HepG2 (cell line): ENCODE measurements at regions not wholly inside any gene's neighbourhood (a gene's known extent, or its start where the extent isn't known, plus 50 kb on each side); places are given as distances from the start of the nearest gene placed in this dataset.

ENCODE experiments used
- EP300 ChIP-seq, 3 experiments: sonication (generic) in 1 of 3; formaldehyde crosslinking in 1 of 3; IDR thresholded peaks; 2 replicates each; pipeline versions ENCODE4 v1.5.1 to v1.6.1; 2011 to 2020; ENCODE audit warnings: low read depth in 2 of 3, low read length in 2 of 3, borderline replicate concordance in 1 of 3, improper control_type of control experiment in 1 of 3, mild to moderate bottlenecking in 1 of 3, missing genetic modification reagents in 1 of 3, moderate library complexity in 1 of 3
- JUNB ChIP-seq: sonication (generic); formaldehyde crosslinking; IDR thresholded peaks from 2 replicates; pipeline ENCODE4 v1.8.0; 2022; ENCODE audit warnings: missing genetic modification reagents, mild to moderate bottlenecking, borderline replicate concordance
- NFIC ChIP-seq: IDR thresholded peaks from 2 replicates; pipeline ENCODE4 v1.6.1; 2012; ENCODE audit warnings: mild to moderate bottlenecking, low read length, inconsistent platforms
- NFYB ChIP-seq: sonication (generic); formaldehyde crosslinking; IDR thresholded peaks from 2 replicates; pipeline ENCODE4 v1.4.0; 2020; ENCODE audit warnings: missing genetic modification reagents
- TF ChIP-seq, protein P1 (sequence below): sonication (generic); formaldehyde crosslinking; IDR thresholded peaks from 2 replicates; pipeline ENCODE4 v1.5.0; 2020; ENCODE audit warnings: mild to moderate bottlenecking, missing genetic modification reagents, moderate library complexity

DNA sequence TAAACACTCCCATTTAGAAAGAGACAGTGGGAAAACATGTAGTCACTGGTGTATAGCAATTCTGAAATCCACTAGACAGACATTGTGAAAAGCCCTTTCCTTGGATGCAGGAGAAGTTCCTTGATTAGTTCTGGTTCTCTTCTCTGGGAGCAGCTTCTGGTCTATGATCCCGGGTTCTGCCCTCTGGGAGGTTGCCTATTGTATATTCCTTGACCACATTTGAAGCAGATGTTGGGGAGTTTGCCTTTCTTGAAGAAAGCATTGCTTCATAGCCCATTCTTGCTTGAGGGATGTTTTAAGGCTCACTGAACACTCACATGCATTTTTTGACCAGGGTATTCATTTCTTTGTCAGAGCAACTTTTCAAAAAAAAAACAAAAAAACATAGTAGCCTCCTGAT is 211.9 kb downstream of the NDFIP2 start:
- TF ChIP-seq NFYB (CRISPR knock-in tag) (no peak), JUNB (CRISPR knock-in tag) (no peak), NFIC (no peak), EP300 (IDR thresholded peaks at IDR 0.05; ENCODE audit: low read depth in 2 of 2, low read length in 2 of 2) (no peak), EP300 (CRISPR knock-in tag; IDR thresholded peaks at IDR 0.05; ENCODE audit: borderline replicate concordance) (no peak)
- TF ChIP-seq, protein P1, sequence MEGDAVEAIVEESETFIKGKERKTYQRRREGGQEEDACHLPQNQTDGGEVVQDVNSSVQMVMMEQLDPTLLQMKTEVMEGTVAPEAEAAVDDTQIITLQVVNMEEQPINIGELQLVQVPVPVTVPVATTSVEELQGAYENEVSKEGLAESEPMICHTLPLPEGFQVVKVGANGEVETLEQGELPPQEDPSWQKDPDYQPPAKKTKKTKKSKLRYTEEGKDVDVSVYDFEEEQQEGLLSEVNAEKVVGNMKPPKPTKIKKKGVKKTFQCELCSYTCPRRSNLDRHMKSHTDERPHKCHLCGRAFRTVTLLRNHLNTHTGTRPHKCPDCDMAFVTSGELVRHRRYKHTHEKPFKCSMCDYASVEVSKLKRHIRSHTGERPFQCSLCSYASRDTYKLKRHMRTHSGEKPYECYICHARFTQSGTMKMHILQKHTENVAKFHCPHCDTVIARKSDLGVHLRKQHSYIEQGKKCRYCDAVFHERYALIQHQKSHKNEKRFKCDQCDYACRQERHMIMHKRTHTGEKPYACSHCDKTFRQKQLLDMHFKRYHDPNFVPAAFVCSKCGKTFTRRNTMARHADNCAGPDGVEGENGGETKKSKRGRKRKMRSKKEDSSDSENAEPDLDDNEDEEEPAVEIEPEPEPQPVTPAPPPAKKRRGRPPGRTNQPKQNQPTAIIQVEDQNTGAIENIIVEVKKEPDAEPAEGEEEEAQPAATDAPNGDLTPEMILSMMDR (CRISPR knock-in tag), result no peak
